H9 (cell line): ENCODE measurements at regions not wholly inside any gene's neighbourhood (a gene's known extent, or its start where the extent isn't known, plus 50 kb on each side); places are given as distances from the start of the nearest gene placed in this dataset.

Experiments
- DNase-seq: peaks from one replicate; pipeline ENCODE4 v3.0.0-alpha.2; 2017
- H2AFZ ChIP-seq: one replicate; pipeline ENCODE4 v1.6.1; 2013; ENCODE audit warnings: mild to moderate bottlenecking, low read length, control low read depth, moderate library complexity
- H2AK5ac ChIP-seq: 2 replicates; pipeline ENCODE4 v1.6.1; 2013; ENCODE audit warnings: low read length, control low read depth, mixed read lengths; ENCODE audit not compliant: insufficient read length
- H2BK120ac ChIP-seq: one replicate; pipeline ENCODE4 v1.6.1; 2013; ENCODE audit warnings: low read depth, mild to moderate bottlenecking, low read length, control low read depth, inconsistent platforms; ENCODE audit not compliant: poor library complexity, severe bottlenecking
- H2BK12ac ChIP-seq: 2 replicates; pipeline ENCODE4 v1.6.1; 2013; ENCODE audit warnings: low read length, control low read depth, mixed read lengths, low read depth; ENCODE audit not compliant: insufficient read length
- H2BK15ac ChIP-seq: 2 replicates; pipeline ENCODE4 v1.6.1; 2013; ENCODE audit warnings: low read depth, low read length, control low read depth
- H2BK20ac ChIP-seq: one replicate; pipeline ENCODE4 v1.6.1; 2013; ENCODE audit warnings: low read depth, mild to moderate bottlenecking, low read length, control low read depth, inconsistent platforms; ENCODE audit not compliant: poor library complexity, severe bottlenecking
- H2BK5ac ChIP-seq: 2 replicates; pipeline ENCODE4 v1.6.1; 2013; ENCODE audit warnings: low read length, control low read depth, mixed read lengths; ENCODE audit not compliant: insufficient read length
- H3K14ac ChIP-seq: 2 replicates; pipeline ENCODE4 v1.6.1; 2013; ENCODE audit warnings: low read length, control low read depth; ENCODE audit not compliant: insufficient read depth
- H3K18ac ChIP-seq: 2 replicates; pipeline ENCODE4 v1.6.1; 2013; ENCODE audit warnings: low read depth, mild to moderate bottlenecking, mixed read lengths, low read length, control low read depth; ENCODE audit not compliant: insufficient read length
- H3K23ac ChIP-seq: 2 replicates; pipeline ENCODE4 v1.6.1; 2013; ENCODE audit warnings: low read length, control low read depth, mixed read lengths, low read depth; ENCODE audit not compliant: insufficient read length
- H3K23me2 ChIP-seq: 2 replicates; pipeline ENCODE4 v1.6.1; 2013; ENCODE audit warnings: low read depth, mild to moderate bottlenecking, mixed read lengths, low read length, control low read depth; ENCODE audit not compliant: insufficient read length, poor library complexity, severe bottlenecking
- H3K27ac ChIP-seq: 2 replicates; pipeline ENCODE4 v1.5.1; 2013; ENCODE audit warnings: low read length, control low read depth, mixed read lengths, low read depth; ENCODE audit not compliant: insufficient read length
- H3K27me3 ChIP-seq: 2 replicates; pipeline ENCODE4 v1.6.1; 2013; ENCODE audit warnings: low read length, control low read depth, inconsistent platforms; ENCODE audit not compliant: insufficient read depth
- H3K4ac ChIP-seq: 2 replicates; pipeline ENCODE4 v1.6.1; 2013; ENCODE audit warnings: low read depth, mild to moderate bottlenecking, control low read depth, inconsistent platforms, low read length, moderate library complexity
- H3K4me1 ChIP-seq: 2 replicates; pipeline ENCODE4 v1.6.1; 2013; ENCODE audit warnings: low read length, control low read depth, inconsistent platforms; ENCODE audit not compliant: insufficient read depth
- H3K4me2 ChIP-seq: 2 replicates; pipeline ENCODE4 v1.6.1; 2013; ENCODE audit warnings: low read length, control low read depth, mixed read lengths; ENCODE audit not compliant: insufficient read length, insufficient read depth
- H3K56ac ChIP-seq: 2 replicates; pipeline ENCODE4 v1.6.1; 2013; ENCODE audit warnings: low read depth, mild to moderate bottlenecking, mixed read lengths, low read length, control low read depth; ENCODE audit not compliant: insufficient read length
- H3K79me1 ChIP-seq: 2 replicates; pipeline ENCODE4 v1.6.1; 2013; ENCODE audit warnings: low read depth, mild to moderate bottlenecking, moderate library complexity, low read length, control low read depth, inconsistent platforms; ENCODE audit not compliant: insufficient read depth, poor library complexity, severe bottlenecking
- H3K79me2 ChIP-seq: 2 replicates; pipeline ENCODE4 v1.6.1; 2013; ENCODE audit warnings: low read length, control low read depth, inconsistent platforms; ENCODE audit not compliant: insufficient read depth
- H3K9ac ChIP-seq: 2 replicates; pipeline ENCODE4 v1.6.1; 2013; ENCODE audit warnings: low read length, control low read depth, mixed read lengths; ENCODE audit not compliant: insufficient read length; ENCODE audit errors: extremely low read depth
- H3K9me3 ChIP-seq: one replicate; pipeline ENCODE4 v1.6.1; 2013; ENCODE audit warnings: low read depth, low read length, inconsistent platforms; ENCODE audit not compliant: control insufficient read depth
- H3T11ph ChIP-seq: one replicate; pipeline ENCODE4 v1.6.1; 2013; ENCODE audit warnings: mild to moderate bottlenecking, low read length, control low read depth, inconsistent platforms
- H4K20me1 ChIP-seq: one replicate; pipeline ENCODE4 v1.6.1; 2013; ENCODE audit not compliant: control insufficient read depth, insufficient read length, insufficient read depth
- H4K5ac ChIP-seq: 2 replicates; pipeline ENCODE4 v1.6.1; 2013; ENCODE audit warnings: low read depth, mild to moderate bottlenecking, mixed read lengths, low read length, control low read depth; ENCODE audit not compliant: insufficient read length
- H4K8ac ChIP-seq: replicated peaks from 2 replicates; pipeline ENCODE4 v1.6.1; 2013; ENCODE audit warnings: low read length, control low read depth, mixed read lengths, low read depth; ENCODE audit not compliant: insufficient read length
- H4K91ac ChIP-seq: 2 replicates; pipeline ENCODE4 v1.6.1; 2013; ENCODE audit warnings: low read depth, mild to moderate bottlenecking, moderate library complexity, mixed read lengths, low read length, control low read depth; ENCODE audit not compliant: insufficient read length
- H3K27ac Mint-ChIP-seq, 3 experiments: 2 replicates in 2 of 3; 3 replicates in 1 of 3; pipeline ENCODE4 v1.8.0; 2020 to 2021; ENCODE audit warnings: mixed read lengths in 3 of 3, mild to moderate bottlenecking in 1 of 3, moderate library complexity in 1 of 3
- H3K27me3 Mint-ChIP-seq: 2 replicates; pipeline ENCODE4 v1.8.0; 2021; ENCODE audit warnings: low read depth, mild to moderate bottlenecking, moderate library complexity, mixed read lengths
- H3K36me3 Mint-ChIP-seq, 3 experiments: 2 replicates in 2 of 3; 3 replicates in 1 of 3; pipeline ENCODE4 v1.8.0; 2020 to 2021; ENCODE audit warnings: low read depth in 3 of 3, mixed read lengths in 3 of 3; ENCODE audit not compliant: insufficient read depth in 1 of 3
- H3K4me1 Mint-ChIP-seq, 2 experiments: 2 replicates each; pipeline ENCODE4 v1.8.0; 2020; ENCODE audit warnings: mixed read lengths in 2 of 2
- H3K4me3 Mint-ChIP-seq, 2 experiments: 2 replicates in 1 of 2; 3 replicates in 1 of 2; pipeline ENCODE4 v1.8.0; 2020 to 2021; ENCODE audit warnings: mild to moderate bottlenecking in 2 of 2, mixed read lengths in 2 of 2, moderate library complexity in 1 of 2
- H3K9me3 Mint-ChIP-seq, 2 experiments: 2 replicates in 1 of 2; 3 replicates in 1 of 2; pipeline ENCODE4 v1.8.0; 2020; ENCODE audit warnings: mild to moderate bottlenecking in 2 of 2, mixed read lengths in 2 of 2, moderate library complexity in 1 of 2
- WGBS: extraction: QIAGEN DNeasy Blood & Tissue Kit; methylation state at CpG from one replicate; pipeline ENCODE4 v1.1.7; 2013; ENCODE audit warnings: missing lambda C conversion rate, low lambda C conversion rate, mixed read lengths; ENCODE audit not compliant: insufficient read length; ENCODE audit errors: extremely low coverage; 5-methylcytosine and 5-hydroxymethylcytosine counted together
- TF ChIP-seq, protein P1 (sequence below): fragments of 200-600 bp; sonication (generic); conservative IDR thresholded peaks from 3 replicates; pipeline ENCODE4 v1.8.0; 2021; ENCODE audit warnings: antibody characterized with exemption, mild to moderate bottlenecking

GRCh38 chr1:213733705-213734104 is 254.1 kb upstream of the PROX1 start:
- Histone ChIP-seq H2BK15ac (no peak overlapping the region), H4K20me1 (no peaks in the 10 kb centered on the region), H3K27ac (no peak overlapping the region), H2BK12ac (no peak overlapping the region), H4K8ac (no peak overlapping the region), H3K27me3 (no peaks in the 10 kb centered on the region), H3K23ac (no peak overlapping the region), H3K79me1 (no peaks in the 10 kb centered on the region), H3T11ph (no peak overlapping the region), H3K9me3 (no peaks in the 10 kb centered on the region), H3K4me2 (no peak overlapping the region), H4K5ac (no peak overlapping the region), H3K14ac (no peak overlapping the region), H2BK5ac (no peak overlapping the region), H2BK120ac (no peak overlapping the region), H4K91ac (no peak overlapping the region), H2BK20ac (no peak overlapping the region), H2AK5ac (no peak overlapping the region), H3K23me2 (no peaks in the 10 kb centered on the region), H2AFZ (no peak overlapping the region), H3K18ac (no peak overlapping the region), H3K9ac (no peak overlapping the region), H3K4ac (no peak overlapping the region), H3K56ac (no peak overlapping the region), H3K4me1 (no peaks in the 10 kb centered on the region), H3K79me2 (no peaks in the 10 kb centered on the region)
- peaks cover 5 to 9% of the 10 kb centered on the region in 2 experiments; a peak in 4 of 5 replicates for H3K9me3 Mint-ChIP-seq
- no CpG with 5 or more reads among the region's 1 CpG for WGBS
- H3K36me3 Mint-ChIP-seq = no peaks in the 10 kb centered on the region; a peak in 1 of 7 replicates
- no peaks in the 10 kb centered on the region; the same call in 1 of the 2 replicates for H3K27me3 Mint-ChIP-seq
- no peak overlapping the region for H3K4me3 Mint-ChIP-seq
- TF ChIP-seq, protein P1, sequence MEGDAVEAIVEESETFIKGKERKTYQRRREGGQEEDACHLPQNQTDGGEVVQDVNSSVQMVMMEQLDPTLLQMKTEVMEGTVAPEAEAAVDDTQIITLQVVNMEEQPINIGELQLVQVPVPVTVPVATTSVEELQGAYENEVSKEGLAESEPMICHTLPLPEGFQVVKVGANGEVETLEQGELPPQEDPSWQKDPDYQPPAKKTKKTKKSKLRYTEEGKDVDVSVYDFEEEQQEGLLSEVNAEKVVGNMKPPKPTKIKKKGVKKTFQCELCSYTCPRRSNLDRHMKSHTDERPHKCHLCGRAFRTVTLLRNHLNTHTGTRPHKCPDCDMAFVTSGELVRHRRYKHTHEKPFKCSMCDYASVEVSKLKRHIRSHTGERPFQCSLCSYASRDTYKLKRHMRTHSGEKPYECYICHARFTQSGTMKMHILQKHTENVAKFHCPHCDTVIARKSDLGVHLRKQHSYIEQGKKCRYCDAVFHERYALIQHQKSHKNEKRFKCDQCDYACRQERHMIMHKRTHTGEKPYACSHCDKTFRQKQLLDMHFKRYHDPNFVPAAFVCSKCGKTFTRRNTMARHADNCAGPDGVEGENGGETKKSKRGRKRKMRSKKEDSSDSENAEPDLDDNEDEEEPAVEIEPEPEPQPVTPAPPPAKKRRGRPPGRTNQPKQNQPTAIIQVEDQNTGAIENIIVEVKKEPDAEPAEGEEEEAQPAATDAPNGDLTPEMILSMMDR = no peak
- no peaks in the 10 kb centered on the region for H3K4me1 Mint-ChIP-seq
- H3K27ac Mint-ChIP-seq = no peak overlapping the region
- no peak for DNase-seq
